ENCODE measurements at regions not wholly inside any gene's neighbourhood (a gene's known extent, or its start where the extent isn't known, plus 50 kb on each side); places are given as distances from the start of the nearest gene placed in this dataset.

DNA sequence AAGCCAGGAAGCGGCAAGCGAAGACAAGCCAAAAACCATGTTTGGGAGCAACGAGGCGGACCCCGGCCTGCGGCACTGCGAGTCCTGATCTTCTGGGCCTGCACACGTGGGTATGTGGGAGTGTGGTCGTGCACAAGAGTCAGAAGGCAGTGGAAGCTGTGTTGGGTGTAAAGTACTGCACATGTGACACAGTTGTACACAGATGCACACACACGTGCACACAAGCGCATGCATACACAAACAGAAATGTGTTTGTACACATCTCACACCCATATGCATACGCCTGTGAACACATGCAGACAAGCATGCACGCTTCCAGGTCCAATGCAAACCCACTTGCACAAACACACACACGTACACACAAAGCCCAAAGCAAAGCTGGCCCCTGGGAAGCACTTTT, 52.6 kb upstream of the SLCO4A1 start:
- Histone ChIP-seq H3K79me2 (ENCODE audit: insufficient read depth, low read length) (no peaks in the 10 kb centered on the region), H3F3A (ENCODE audit: insufficient read depth, low read length) (no peaks in the 10 kb centered on the region), H3K4me3 (ENCODE audit: low read depth, low read length, poor library complexity, severe bottlenecking) (no peak overlapping the region), H3K9me3 (ENCODE audit: low read length) (no peaks in the 10 kb centered on the region), H3K9ac (ENCODE audit: low read length) (no peak overlapping the region), H3K9me2 (ENCODE audit: low read depth, low read length) (no peaks in the 10 kb centered on the region), H3K4me1 (ENCODE audit: insufficient read depth, low read length, severe bottlenecking) (no peaks in the 10 kb centered on the region), H2AFZ (ENCODE audit: low read length) (no peak overlapping the region), H3K4me2 (ENCODE audit: low read length) (no peak overlapping the region), H4K20me1 (ENCODE audit: insufficient read depth, low read length) (no peaks in the 10 kb centered on the region), H3K27ac (ENCODE audit: low read depth, low read length, poor library complexity, severe bottlenecking) (no peak overlapping the region), H3K36me3 (ENCODE audit: insufficient read depth, low read length) (no peaks in the 10 kb centered on the region), H3K27me3 (ENCODE audit: insufficient read depth, low read length) (no peaks in the 10 kb centered on the region)
- TF ChIP-seq EZH2 (IDR thresholded peaks at IDR 0.05; ENCODE audit: borderline replicate concordance, low read length): no peak
- TF ChIP-seq, protein P1, sequence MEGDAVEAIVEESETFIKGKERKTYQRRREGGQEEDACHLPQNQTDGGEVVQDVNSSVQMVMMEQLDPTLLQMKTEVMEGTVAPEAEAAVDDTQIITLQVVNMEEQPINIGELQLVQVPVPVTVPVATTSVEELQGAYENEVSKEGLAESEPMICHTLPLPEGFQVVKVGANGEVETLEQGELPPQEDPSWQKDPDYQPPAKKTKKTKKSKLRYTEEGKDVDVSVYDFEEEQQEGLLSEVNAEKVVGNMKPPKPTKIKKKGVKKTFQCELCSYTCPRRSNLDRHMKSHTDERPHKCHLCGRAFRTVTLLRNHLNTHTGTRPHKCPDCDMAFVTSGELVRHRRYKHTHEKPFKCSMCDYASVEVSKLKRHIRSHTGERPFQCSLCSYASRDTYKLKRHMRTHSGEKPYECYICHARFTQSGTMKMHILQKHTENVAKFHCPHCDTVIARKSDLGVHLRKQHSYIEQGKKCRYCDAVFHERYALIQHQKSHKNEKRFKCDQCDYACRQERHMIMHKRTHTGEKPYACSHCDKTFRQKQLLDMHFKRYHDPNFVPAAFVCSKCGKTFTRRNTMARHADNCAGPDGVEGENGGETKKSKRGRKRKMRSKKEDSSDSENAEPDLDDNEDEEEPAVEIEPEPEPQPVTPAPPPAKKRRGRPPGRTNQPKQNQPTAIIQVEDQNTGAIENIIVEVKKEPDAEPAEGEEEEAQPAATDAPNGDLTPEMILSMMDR (IDR thresholded peaks at IDR 0.05; ENCODE audit: low read length): no peak

GRCh38 chr20:62590309-62591121, 51.8 kb upstream of the SLCO4A1 start:
- H3K9ac ChIP-seq (ENCODE audit: low read length): no peak overlapping the region
- H3K36me3 ChIP-seq (ENCODE audit: insufficient read depth, low read length): no peaks in the 10 kb centered on the region
- H3K4me3 ChIP-seq (ENCODE audit: low read depth, low read length, poor library complexity, severe bottlenecking): no peak overlapping the region
- no peaks in the 10 kb centered on the region for H4K20me1 ChIP-seq (ENCODE audit: insufficient read depth, low read length)
- no peaks in the 10 kb centered on the region for H3K9me3 ChIP-seq (ENCODE audit: low read length)
- H3F3A ChIP-seq (ENCODE audit: insufficient read depth, low read length): no peaks in the 10 kb centered on the region
- H3K9me2 ChIP-seq (ENCODE audit: low read depth, low read length): no peaks in the 10 kb centered on the region
- H2AFZ ChIP-seq (ENCODE audit: low read length): no peak overlapping the region
- H3K27ac ChIP-seq (ENCODE audit: low read depth, low read length, poor library complexity, severe bottlenecking): no peak overlapping the region
- no peaks in the 10 kb centered on the region for H3K27me3 ChIP-seq (ENCODE audit: insufficient read depth, low read length)
- TF ChIP-seq, protein P1 (IDR thresholded peaks at IDR 0.05; ENCODE audit: low read length): no peak
- no peak for TF ChIP-seq EZH2 (IDR thresholded peaks at IDR 0.05; ENCODE audit: borderline replicate concordance, low read length)
- H3K4me2 ChIP-seq (ENCODE audit: low read length): no peak overlapping the region
- H3K4me1 ChIP-seq (ENCODE audit: insufficient read depth, low read length, severe bottlenecking): no peaks in the 10 kb centered on the region
- no peaks in the 10 kb centered on the region for H3K79me2 ChIP-seq (ENCODE audit: insufficient read depth, low read length)

GRCh38 chr20:62591122-62591468, 51.2 kb upstream of the SLCO4A1 start:
- no peaks in the 10 kb centered on the region for H3F3A ChIP-seq (ENCODE audit: insufficient read depth, low read length)
- TF ChIP-seq, protein P1 (IDR thresholded peaks at IDR 0.05; ENCODE audit: low read length): no peak
- TF ChIP-seq EZH2 (IDR thresholded peaks at IDR 0.05; ENCODE audit: borderline replicate concordance, low read length): no peak
- H3K79me2 ChIP-seq (ENCODE audit: insufficient read depth, low read length): no peaks in the 10 kb centered on the region
- H3K27ac ChIP-seq (ENCODE audit: low read depth, low read length, poor library complexity, severe bottlenecking): no peak overlapping the region
- no peaks in the 10 kb centered on the region for H4K20me1 ChIP-seq (ENCODE audit: insufficient read depth, low read length)
- no peaks in the 10 kb centered on the region for H3K4me1 ChIP-seq (ENCODE audit: insufficient read depth, low read length, severe bottlenecking)
- H3K9me3 ChIP-seq (ENCODE audit: low read length): no peaks in the 10 kb centered on the region
- H2AFZ ChIP-seq (ENCODE audit: low read length): no peak overlapping the region
- H3K27me3 ChIP-seq (ENCODE audit: insufficient read depth, low read length): no peaks in the 10 kb centered on the region
- H3K9ac ChIP-seq (ENCODE audit: low read length): no peak overlapping the region
- H3K36me3 ChIP-seq (ENCODE audit: insufficient read depth, low read length): no peaks in the 10 kb centered on the region
- H3K4me2 ChIP-seq (ENCODE audit: low read length): no peak overlapping the region
- no peaks in the 10 kb centered on the region for H3K9me2 ChIP-seq (ENCODE audit: low read depth, low read length)
- no peak overlapping the region for H3K4me3 ChIP-seq (ENCODE audit: low read depth, low read length, poor library complexity, severe bottlenecking)
